Panc1 (cell line): ENCODE measurements at regions not wholly inside any gene's neighbourhood (a gene's known extent, or its start where the extent isn't known, plus 50 kb on each side); places are given as distances from the start of the nearest gene placed in this dataset.

ENCODE experiments used
- ATAC-seq: fragments of 200-7000 bp; cut with Tn5 transposase; 2 replicates; pipeline ENCODE4 v1.9.1; 2020; ENCODE audit warnings: mild to moderate bottlenecking, moderate library complexity
- BruUV-seq: library from RNA; stranded (reverse); fragments of 400-500 nt; replicated peaks from 2 replicates; lab custom pipeline; 2021; lab: Mats Ljungman, UMichigan
- CTCF ChIA-PET: fragments of 300-600 bp; sonication (Branson Sonifier 250); formaldehyde crosslinking; loops from one replicate; lab custom pipeline; 2022; ENCODE audit warnings: antibody characterized with exemption; lab: Charles Lee
- POLR2A ChIA-PET: fragments of 300-600 bp; sonication (Branson Sonifier 250); formaldehyde crosslinking; loops from one replicate; lab custom pipeline; 2022; ENCODE audit warnings: antibody characterized with exemption; lab: Charles Lee
- DNase-seq: peaks from one replicate; pipeline ENCODE4 v3.0.0-alpha.2; 2010; ENCODE audit warnings: low read depth, low spot score
- H3K27ac ChIP-seq: 2 replicates; pipeline ENCODE4 v1.5.1; 2011; ENCODE audit warnings: mild to moderate bottlenecking, low read length, inconsistent platforms
- H3K27me3 ChIP-seq: fragments of 200-500 bp; sonication (Bioruptor generic); 2 replicates; pipeline ENCODE4 v1.6.0; 2014; ENCODE audit warnings: low read length, inconsistent platforms; ENCODE audit not compliant: control insufficient read depth, insufficient read depth
- H3K36me3 ChIP-seq: fragments of 200-500 bp; sonication (Bioruptor generic); 2 replicates; pipeline ENCODE4 v1.5.1; 2014; ENCODE audit warnings: inconsistent platforms, mild to moderate bottlenecking, low read length, moderate library complexity; ENCODE audit not compliant: control insufficient read depth, insufficient read depth
- H3K4me1 ChIP-seq: 2 replicates; pipeline ENCODE4 v1.5.1; 2011; ENCODE audit warnings: inconsistent platforms, mild to moderate bottlenecking, low read length, moderate library complexity; ENCODE audit not compliant: control insufficient read depth, insufficient read depth
- H3K4me3 ChIP-seq, 2 experiments: 2 replicates each; pipeline ENCODE4 v1.5.1; 2011 to 2012; ENCODE audit warnings: low read depth in 2 of 2, low read length in 2 of 2, mild to moderate bottlenecking in 2 of 2, inconsistent platforms in 1 of 2, moderate library complexity in 1 of 2
- H3K9me3 ChIP-seq: fragments of 200-500 bp; sonication (Bioruptor generic); 2 replicates; pipeline ENCODE4 v1.5.1; 2014; ENCODE audit warnings: low read depth, mild to moderate bottlenecking, inconsistent platforms, low read length, moderate library complexity; ENCODE audit not compliant: control insufficient read depth, insufficient read depth
- CTCF ChIP-seq: fragments of 450-650 bp; IDR thresholded peaks from 2 replicates; pipeline ENCODE4 v1.5.1; 2017; ENCODE audit warnings: mild to moderate bottlenecking
- POLR2AphosphoS5 ChIP-seq: IDR thresholded peaks from 2 replicates; pipeline ENCODE4 v1.6.1; 2012; ENCODE audit warnings: mild to moderate bottlenecking, low read depth, low read length, moderate library complexity
- REST ChIP-seq, 2 experiments: IDR thresholded peaks; 2 replicates each; pipeline ENCODE4 v1.6.1; 2011 to 2012; ENCODE audit warnings: low read depth in 2 of 2, control low read depth in 1 of 2, low read length in 1 of 2, mild to moderate bottlenecking in 1 of 2, moderate library complexity in 1 of 2; ENCODE audit not compliant: insufficient read depth in 1 of 2
- SIN3A ChIP-seq: IDR thresholded peaks from 2 replicates; pipeline ENCODE4 v1.6.1; 2012; ENCODE audit warnings: low read depth, mild to moderate bottlenecking, low read length, moderate library complexity, borderline replicate concordance; ENCODE audit not compliant: insufficient read depth
- TCF7L2 ChIP-seq: IDR thresholded peaks from 2 replicates; pipeline ENCODE4 v1.6.1; 2011; ENCODE audit warnings: mild to moderate bottlenecking, low read depth, low read length, inconsistent platforms
- in situ Hi-C: cut with HindIII; loops from 2 replicates; pipeline ENCODE4 v1.10.0; 2016; ENCODE audit warnings: low sequenced_read_pairs, low pct_unique_long_range_greater_than_20kb
- intact Hi-C: fragments of 100-400 bp; cut with micrococcal nuclease; formaldehyde crosslinking; loops from one replicate; pipeline ENCODE4 v1.10.0; 2022; ENCODE audit not compliant: unreplicated experiment

DNA sequence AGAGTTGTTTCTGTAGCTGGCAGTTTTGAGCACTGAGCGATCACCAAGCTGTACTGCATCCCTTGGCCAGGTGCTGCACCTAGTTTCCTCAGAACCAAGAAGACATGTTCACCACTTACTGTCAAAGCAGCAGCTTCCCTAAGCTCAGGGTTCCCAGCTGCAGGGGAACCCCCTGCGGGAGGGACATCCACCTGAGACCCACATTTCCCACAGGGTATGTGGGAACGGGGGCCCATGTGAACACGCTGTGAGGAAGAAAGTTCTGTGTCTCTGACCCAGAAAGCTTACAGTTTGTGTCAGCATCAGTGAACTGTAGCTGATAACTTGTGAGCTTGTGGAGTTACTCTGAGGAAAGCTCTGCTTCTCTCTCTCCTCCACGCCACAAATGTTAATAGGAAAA is 436.8 kb upstream of the IGFBP3 start:
- intact Hi-C loops, result loop anchor here (10.0 kb wide), 1 partner anchor 737 kb away; no protein-coding TSS in a partner anchor

GRCh38 chr7:46357290-46357689 is 436.2 kb upstream of the IGFBP3 start:
- in situ Hi-C loops, result no loop called here
- no peaks in the 10 kb centered on the region for H3K36me3 ChIP-seq
- CTCF ChIA-PET, result no interaction called here
- H3K4me3 ChIP-seq, result no peak overlapping the region
- no peaks in the 10 kb centered on the region for H3K9me3 ChIP-seq
- DNase-seq, result no peak
- ATAC-seq, result no peak
- POLR2A ChIA-PET, result no interaction called here
- no peak for TF ChIP-seq REST (IDR thresholded peaks at IDR 0.05; ENCODE audit: insufficient read depth in 1 of 2, low read depth in 2 of 2, low read length in 1 of 2)
- no peak for TF ChIP-seq CTCF
- H3K4me1 ChIP-seq, result no peaks in the 10 kb centered on the region
- no peak overlapping the region for H3K27ac ChIP-seq
- no TSS peak for BruUV-seq
- no peaks in the 10 kb centered on the region for H3K27me3 ChIP-seq
- intact Hi-C loops, result loop anchor here (10.0 kb wide), 1 partner anchor 738 kb away; no protein-coding TSS in a partner anchor

More for the DNA sequence above, 436.8 kb upstream of the IGFBP3 start:
- in situ Hi-C loops, result no loop called here
- H3K4me3 ChIP-seq, result no peak overlapping the region
- TF ChIP-seq SIN3A (no peak), TCF7L2 (no peak), POLR2AphosphoS5 (no peak), REST (IDR thresholded peaks at IDR 0.05; ENCODE audit: insufficient read depth in 1 of 2, low read depth in 2 of 2, low read length in 1 of 2) (no peak), CTCF (no peak)
- ATAC-seq (no peak), DNase-seq (no peak)
- no peak overlapping the region for H3K27ac ChIP-seq
- H3K4me1 ChIP-seq, result no peaks in the 10 kb centered on the region
- no peaks in the 10 kb centered on the region for H3K36me3 ChIP-seq
- no TSS peak for BruUV-seq
- no peaks in the 10 kb centered on the region for H3K27me3 ChIP-seq
- ChIA-PET POLR2A (interaction anchor here (0.5 kb wide), 1 partner anchor 430 kb away, joined by 8 read pairs; no protein-coding TSS in a partner anchor), CTCF (no interaction called here)
- H3K9me3 ChIP-seq, result no peaks in the 10 kb centered on the region
